AG10803 (cell line): ENCODE measurements at regions not wholly inside any gene's neighbourhood (a gene's known extent, or its start where the extent isn't known, plus 50 kb on each side); places are given as distances from the start of the nearest gene placed in this dataset.
"Not testable (repeated sequence)": the region's sequence is repeated elsewhere in the genome, so short reads cannot be mapped to it uniquely, and the experiment has no call there.

Source experiments
- DNase-seq: peaks from one replicate; pipeline ENCODE4 v3.0.0; 2010; ENCODE audit warnings: low read depth
- H3K4me3 ChIP-seq: 2 replicates; pipeline ENCODE4 v1.5.1; 2011; ENCODE audit warnings: mild to moderate bottlenecking, low read length, control low read depth
- TF ChIP-seq, protein P1 (sequence below): conservative IDR thresholded peaks from 2 replicates; pipeline ENCODE4 v1.5.1; 2011; ENCODE audit warnings: mild to moderate bottlenecking, low read length, control low read depth, inconsistent platforms

DNA sequence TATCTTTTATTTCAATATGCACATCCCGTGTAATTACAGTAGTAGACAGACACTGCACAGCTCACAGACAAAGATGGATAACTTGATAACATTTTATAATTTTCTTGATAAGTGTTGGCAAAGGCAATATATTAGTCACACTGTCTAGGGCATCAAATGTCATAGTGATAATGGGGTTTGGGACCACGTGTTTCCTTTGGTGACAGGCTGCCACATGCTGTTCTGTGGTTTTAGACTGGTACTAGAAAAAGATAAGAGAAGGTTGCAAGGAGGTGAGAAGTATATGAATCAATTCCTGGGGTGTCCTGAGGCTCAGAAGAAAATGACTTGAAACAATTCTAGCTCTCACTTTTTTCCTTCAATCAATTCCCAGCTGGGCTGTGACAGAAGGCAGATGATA, 258.8 kb upstream of the CHD1 start:
- no peak overlapping the region for H3K4me3 ChIP-seq
- TF ChIP-seq, protein P1, sequence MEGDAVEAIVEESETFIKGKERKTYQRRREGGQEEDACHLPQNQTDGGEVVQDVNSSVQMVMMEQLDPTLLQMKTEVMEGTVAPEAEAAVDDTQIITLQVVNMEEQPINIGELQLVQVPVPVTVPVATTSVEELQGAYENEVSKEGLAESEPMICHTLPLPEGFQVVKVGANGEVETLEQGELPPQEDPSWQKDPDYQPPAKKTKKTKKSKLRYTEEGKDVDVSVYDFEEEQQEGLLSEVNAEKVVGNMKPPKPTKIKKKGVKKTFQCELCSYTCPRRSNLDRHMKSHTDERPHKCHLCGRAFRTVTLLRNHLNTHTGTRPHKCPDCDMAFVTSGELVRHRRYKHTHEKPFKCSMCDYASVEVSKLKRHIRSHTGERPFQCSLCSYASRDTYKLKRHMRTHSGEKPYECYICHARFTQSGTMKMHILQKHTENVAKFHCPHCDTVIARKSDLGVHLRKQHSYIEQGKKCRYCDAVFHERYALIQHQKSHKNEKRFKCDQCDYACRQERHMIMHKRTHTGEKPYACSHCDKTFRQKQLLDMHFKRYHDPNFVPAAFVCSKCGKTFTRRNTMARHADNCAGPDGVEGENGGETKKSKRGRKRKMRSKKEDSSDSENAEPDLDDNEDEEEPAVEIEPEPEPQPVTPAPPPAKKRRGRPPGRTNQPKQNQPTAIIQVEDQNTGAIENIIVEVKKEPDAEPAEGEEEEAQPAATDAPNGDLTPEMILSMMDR: no peak
- DNase-seq: no peak

DNA sequence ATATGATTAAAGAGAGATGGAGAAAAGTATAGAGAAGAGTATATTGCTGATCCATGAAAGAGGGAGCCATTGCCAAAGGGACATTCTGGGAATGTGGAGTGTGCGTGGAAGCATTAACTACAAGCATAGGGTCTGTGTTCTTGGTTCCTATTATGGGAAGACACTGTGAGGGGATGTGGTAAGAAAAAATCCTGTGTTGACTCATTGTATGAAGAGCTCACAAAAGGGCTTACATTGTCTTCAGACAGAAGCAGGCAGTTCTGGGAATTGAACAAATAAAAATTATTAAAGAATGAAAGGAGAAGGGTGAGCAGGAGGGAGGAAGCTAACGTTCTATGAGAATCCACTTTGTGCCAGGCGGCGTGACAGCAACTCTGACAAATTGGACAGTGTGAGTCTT, 250.4 kb upstream of the CHD1 start:
- no peak overlapping the region for H3K4me3 ChIP-seq
- TF ChIP-seq, protein P1: no peak
- DNase-seq: no peak

DNA sequence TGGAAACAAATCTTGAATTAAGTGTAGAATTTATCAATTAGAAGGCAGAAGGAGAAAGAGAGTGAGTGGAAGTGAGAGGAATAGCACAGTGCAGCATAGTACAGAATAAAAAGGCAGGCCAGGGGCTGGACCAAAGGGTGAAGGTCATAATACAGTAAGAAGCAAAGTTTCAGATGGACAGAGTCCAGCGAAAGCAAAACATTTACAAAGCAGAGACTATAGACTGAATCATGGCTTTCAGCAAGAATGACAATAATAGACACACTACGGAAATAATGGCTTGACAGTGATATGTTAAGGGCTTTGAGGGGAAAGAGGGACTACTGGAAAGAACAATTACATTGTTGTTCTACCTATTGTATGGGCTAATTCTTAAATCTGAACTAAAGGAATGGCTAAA, 249.0 kb upstream of the CHD1 start:
- no peak overlapping the region for H3K4me3 ChIP-seq
- no peak for DNase-seq
- TF ChIP-seq, protein P1: no peak

DNA sequence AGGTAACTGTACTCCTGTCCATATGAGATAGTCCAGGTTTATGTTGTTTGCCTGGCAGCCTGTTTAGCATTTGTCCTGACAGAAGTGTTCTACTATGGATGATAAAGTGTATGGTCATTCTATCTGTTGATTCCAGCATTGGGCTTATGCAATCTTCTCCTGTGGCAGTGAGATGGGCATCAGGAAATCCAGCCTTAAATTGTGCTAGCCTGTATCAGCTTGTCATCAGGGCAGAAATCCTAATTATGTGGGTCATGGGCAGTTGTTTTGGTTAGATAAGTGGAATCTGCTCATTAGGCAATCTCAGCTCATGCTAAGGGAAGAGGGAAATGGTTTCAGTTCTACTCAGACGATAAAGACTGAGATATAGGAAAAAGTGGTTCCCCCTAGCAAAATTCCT, 247.4 kb upstream of the CHD1 start:
- H3K4me3 ChIP-seq: no peak overlapping the region
- TF ChIP-seq, protein P1: no peak
- no peak for DNase-seq

DNA sequence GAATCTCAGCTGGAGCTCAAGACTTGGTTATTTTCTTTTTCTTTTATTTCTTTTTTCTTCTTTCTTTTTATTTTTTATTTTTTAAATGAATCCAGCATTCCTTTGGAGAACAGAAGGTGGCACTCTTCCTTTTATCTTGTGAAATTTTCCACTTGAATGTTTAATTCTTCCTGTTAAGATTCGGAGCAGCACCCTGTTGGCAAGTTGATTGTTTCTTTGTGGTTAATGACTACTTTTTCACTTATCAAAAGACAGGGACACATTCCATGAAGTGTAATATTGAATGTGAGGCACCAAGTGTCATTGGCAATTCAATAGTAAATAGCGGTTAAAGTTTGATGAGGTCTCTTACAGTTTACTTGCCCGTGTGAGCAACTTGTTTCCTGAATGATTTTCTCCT, 240.5 kb upstream of the CHD1 start:
- TF ChIP-seq, protein P1: no peak
- no peak overlapping the region for H3K4me3 ChIP-seq
- no peak for DNase-seq

DNA sequence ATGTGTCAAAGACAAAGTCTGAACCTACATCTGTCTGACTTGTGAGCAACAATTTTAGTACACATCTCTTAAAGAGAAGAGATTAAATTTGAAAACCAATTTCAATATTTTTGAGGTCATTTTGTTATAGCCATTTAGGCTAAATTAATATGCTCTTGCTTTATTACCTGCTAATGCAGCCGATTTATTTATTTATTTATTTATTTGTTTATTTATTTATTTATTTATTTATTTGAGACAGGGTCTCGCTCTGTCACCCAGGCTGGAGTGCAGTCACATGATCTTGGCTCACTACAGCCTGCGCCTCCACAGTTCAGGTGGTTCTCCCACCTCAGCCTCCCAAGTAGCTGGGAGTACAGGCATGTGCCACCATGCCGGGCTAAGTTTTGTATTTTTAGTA, 232.7 kb upstream of the CHD1 start:
- not testable (repeated sequence) for H3K4me3 ChIP-seq, DNase-seq

DNA sequence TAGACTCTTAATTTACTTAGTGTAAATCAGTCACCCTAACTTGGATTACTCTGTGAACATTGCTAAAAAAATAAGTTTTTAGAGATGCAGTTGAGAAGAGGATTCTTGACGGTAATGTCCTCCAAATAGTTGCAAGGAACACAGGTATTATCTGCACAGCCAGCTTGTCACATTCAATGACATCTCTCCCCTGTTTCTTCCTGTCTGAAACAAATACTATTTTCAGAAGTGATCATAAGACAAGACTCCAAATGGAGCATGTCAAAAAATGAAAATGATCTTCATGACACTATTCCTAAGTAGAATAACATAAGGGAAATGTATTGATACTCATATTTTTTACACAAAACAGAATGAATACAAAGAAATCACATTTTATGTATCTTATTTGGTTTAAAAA, 227.9 kb upstream of the CHD1 start:
- no peak for DNase-seq
- TF ChIP-seq, protein P1: no peak
- H3K4me3 ChIP-seq: no peak overlapping the region

DNA sequence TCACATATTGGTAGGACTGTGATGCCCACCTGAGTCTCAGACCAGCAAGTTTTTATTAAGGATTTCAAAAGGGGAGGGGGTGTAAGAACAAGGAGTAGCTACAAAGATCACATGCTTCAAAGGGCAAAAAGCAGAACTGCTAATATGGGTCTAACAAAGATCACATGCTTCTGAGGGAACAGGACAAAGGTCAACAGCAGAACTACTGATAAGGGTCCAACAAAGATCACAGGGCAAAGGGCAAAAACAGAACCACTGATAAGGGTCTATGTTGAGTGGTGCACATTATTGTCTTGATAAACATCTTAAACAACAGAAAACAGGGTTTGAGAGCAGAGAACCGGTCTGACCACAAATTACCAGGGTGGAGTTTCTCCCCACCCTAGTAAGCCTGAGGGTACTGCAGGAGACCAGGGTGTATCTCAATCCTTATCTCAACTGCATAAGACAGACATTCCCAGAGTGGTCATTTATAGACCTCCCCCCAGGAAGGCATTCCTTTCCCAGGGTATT, 214.5 kb upstream of the CHD1 start:
- H3K4me3 ChIP-seq, DNase-seq: not testable (repeated sequence)
